Mesendoderm (in vitro differentiated cells): ENCODE measurements at regions not wholly inside any gene's neighbourhood (a gene's known extent, or its start where the extent isn't known, plus 50 kb on each side); places are given as distances from the start of the nearest gene placed in this dataset.
A peak's percentile ranks its signal among the peaks of the same experiment; 100 is the strongest.
"Not testable (repeated sequence)": the region's sequence is repeated elsewhere in the genome, so short reads cannot be mapped to it uniquely, and the experiment has no call there.

Experiments used
- DNase-seq: peaks from one replicate; pipeline ENCODE4 v3.0.0; 2013
- H2AK5ac ChIP-seq: 2 replicates; pipeline ENCODE4 v1.6.1; 2013; ENCODE audit warnings: low read length, inconsistent platforms
- H2BK120ac ChIP-seq: 2 replicates; pipeline ENCODE4 v1.6.1; 2013; ENCODE audit warnings: low read depth, mild to moderate bottlenecking, low read length, moderate library complexity, mixed read lengths
- H2BK15ac ChIP-seq: replicated peaks from 2 replicates; pipeline ENCODE4 v1.6.1; 2013; ENCODE audit warnings: low read depth, mild to moderate bottlenecking, moderate library complexity
- H2BK5ac ChIP-seq: 2 replicates; pipeline ENCODE4 v1.6.1; 2013; ENCODE audit warnings: low read length, inconsistent platforms
- H3K18ac ChIP-seq: 2 replicates; pipeline ENCODE4 v1.6.1; 2013; ENCODE audit warnings: mild to moderate bottlenecking, low read length, mixed read lengths
- H3K23ac ChIP-seq: one replicate; pipeline ENCODE4 v1.6.1; 2013; ENCODE audit warnings: low read length
- H3K27ac ChIP-seq: 2 replicates; pipeline ENCODE4 v1.5.1; 2013; ENCODE audit warnings: low read depth, mild to moderate bottlenecking, inconsistent platforms, low read length, moderate library complexity
- H3K27me3 ChIP-seq: 2 replicates; pipeline ENCODE4 v1.6.1; 2013; ENCODE audit warnings: low read length, control low read depth, mild to moderate bottlenecking, inconsistent platforms; ENCODE audit not compliant: insufficient read depth, poor library complexity
- H3K36me3 ChIP-seq: 2 replicates; pipeline ENCODE4 v1.6.1; 2013; ENCODE audit warnings: low read length, inconsistent platforms; ENCODE audit not compliant: control insufficient read depth, insufficient read depth
- H3K4ac ChIP-seq: one replicate; pipeline ENCODE4 v1.6.1; 2013; ENCODE audit warnings: low read depth, mild to moderate bottlenecking, low read length, moderate library complexity
- H3K4me1 ChIP-seq: 2 replicates; pipeline ENCODE4 v1.6.1; 2013; ENCODE audit warnings: low read depth, low read length, inconsistent platforms; ENCODE audit not compliant: control insufficient read depth
- H3K4me2 ChIP-seq: 2 replicates; pipeline ENCODE4 v1.6.1; 2013; ENCODE audit warnings: low read length
- H3K4me3 ChIP-seq: 2 replicates; pipeline ENCODE4 v1.5.1; 2013; ENCODE audit warnings: mild to moderate bottlenecking, low read length
- H3K56ac ChIP-seq: one replicate; pipeline ENCODE4 v1.6.1; 2013; ENCODE audit warnings: low read length
- H3K79me1 ChIP-seq: 2 replicates; pipeline ENCODE4 v1.6.1; 2013; ENCODE audit warnings: low read length, inconsistent platforms
- H3K79me2 ChIP-seq: 2 replicates; pipeline ENCODE4 v1.6.1; 2013; ENCODE audit warnings: mild to moderate bottlenecking, low read length; ENCODE audit not compliant: control insufficient read depth, insufficient read depth
- H3K9ac ChIP-seq: 2 replicates; pipeline ENCODE4 v1.6.1; 2013; ENCODE audit warnings: low read length, inconsistent platforms
- H4K5ac ChIP-seq: one replicate; pipeline ENCODE4 v1.6.1; 2013; ENCODE audit warnings: low read length
- H4K8ac ChIP-seq: one replicate; pipeline ENCODE4 v1.6.1; 2013; ENCODE audit warnings: low read depth, mild to moderate bottlenecking, control low read depth, low read length, moderate library complexity
- WGBS: extraction: QIAGEN DNeasy Blood & Tissue Kit; methylation state at CpG from one replicate; pipeline ENCODE4 v1.1.7; 2013; ENCODE audit warnings: low lambda C conversion rate, missing lambda C conversion rate; ENCODE audit not compliant: insufficient coverage; ENCODE audit errors: extremely low coverage; 5-methylcytosine and 5-hydroxymethylcytosine counted together

DNA sequence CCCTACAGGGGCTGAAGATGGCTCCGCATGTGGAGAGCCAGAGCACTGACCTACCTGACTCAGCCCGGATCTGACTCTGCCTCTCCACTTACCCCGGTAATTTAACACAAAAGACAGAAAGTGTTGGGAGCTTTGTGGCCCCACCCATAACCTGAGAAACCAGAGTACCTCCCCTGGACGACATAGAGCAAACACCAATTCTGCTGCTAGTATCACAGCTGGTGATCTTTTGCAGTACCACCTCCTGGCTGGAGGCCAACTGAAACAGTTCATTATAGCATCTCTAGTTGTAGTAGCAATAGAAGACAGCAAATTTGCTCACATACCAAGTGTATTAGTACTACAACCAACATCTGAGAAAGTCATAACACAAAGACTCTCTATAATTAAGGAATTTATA is 443.9 kb downstream of the KLHL4 start:
- Histone ChIP-seq H3K4me1 (no peaks in the 10 kb centered on the region), H4K5ac (no peak overlapping the region), H3K36me3 (no peaks in the 10 kb centered on the region), H3K4me3 (no peak overlapping the region), H3K56ac (no peak overlapping the region), H3K4ac (no peak overlapping the region), H2AK5ac (no peak overlapping the region), H3K18ac (no peak overlapping the region), H2BK120ac (no peak overlapping the region), H4K8ac (no peak overlapping the region), H3K9ac (no peak overlapping the region), H3K79me2 (no peaks in the 10 kb centered on the region), H3K23ac (no peak overlapping the region), H3K79me1 (no peaks in the 10 kb centered on the region), H3K4me2 (no peak overlapping the region), H3K27me3 (no peaks in the 10 kb centered on the region), H2BK15ac (no peak overlapping the region), H2BK5ac (no peak overlapping the region), H3K27ac (no peak overlapping the region)
- DNase-seq: no peak
- WGBS: no CpG with 5 or more reads among the region's 4 CpGs

DNA sequence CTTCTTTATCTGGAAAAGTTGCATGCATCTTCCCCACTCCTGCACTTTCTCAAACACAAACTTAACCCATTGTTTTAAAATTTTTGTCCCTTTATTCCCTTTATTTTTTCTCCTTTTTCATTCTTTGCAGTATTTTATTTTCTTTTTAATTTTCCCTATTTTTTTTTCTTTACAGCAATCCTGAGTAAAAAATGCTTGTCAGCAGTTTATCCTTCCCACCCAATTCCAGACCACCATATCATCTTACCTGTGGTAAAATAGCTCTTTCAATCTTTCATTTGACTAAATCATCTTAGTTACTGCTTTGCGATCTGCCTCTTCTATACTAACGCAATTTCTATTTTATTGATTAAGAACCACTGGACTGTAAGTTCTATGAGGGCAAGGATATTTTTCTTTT is 450.5 kb downstream of the KLHL4 start:
- H2BK5ac ChIP-seq: no peak overlapping the region
- no peak overlapping the region for H3K23ac ChIP-seq
- no peak for DNase-seq
- no peak overlapping the region for H4K5ac ChIP-seq
- H3K27me3 ChIP-seq: no peaks in the 10 kb centered on the region
- H3K4me1 ChIP-seq: no peaks in the 10 kb centered on the region
- no peak overlapping the region for H3K18ac ChIP-seq
- no peak overlapping the region for H4K8ac ChIP-seq
- H2BK15ac ChIP-seq: no peak overlapping the region
- H3K4ac ChIP-seq: no peak overlapping the region
- WGBS: no CpG with 5 or more reads among the region's 2 CpGs
- no peak overlapping the region for H2AK5ac ChIP-seq
- H3K9ac ChIP-seq: no peak overlapping the region
- H3K56ac ChIP-seq: no peak overlapping the region
- H2BK120ac ChIP-seq: no peak overlapping the region
- H3K4me2 ChIP-seq: no peak overlapping the region
- no peak overlapping the region for H3K4me3 ChIP-seq
- no peak overlapping the region for H3K27ac ChIP-seq
- H3K36me3 ChIP-seq: no peaks in the 10 kb centered on the region
- H3K79me2 ChIP-seq: no peaks in the 10 kb centered on the region
- no peaks in the 10 kb centered on the region for H3K79me1 ChIP-seq

DNA sequence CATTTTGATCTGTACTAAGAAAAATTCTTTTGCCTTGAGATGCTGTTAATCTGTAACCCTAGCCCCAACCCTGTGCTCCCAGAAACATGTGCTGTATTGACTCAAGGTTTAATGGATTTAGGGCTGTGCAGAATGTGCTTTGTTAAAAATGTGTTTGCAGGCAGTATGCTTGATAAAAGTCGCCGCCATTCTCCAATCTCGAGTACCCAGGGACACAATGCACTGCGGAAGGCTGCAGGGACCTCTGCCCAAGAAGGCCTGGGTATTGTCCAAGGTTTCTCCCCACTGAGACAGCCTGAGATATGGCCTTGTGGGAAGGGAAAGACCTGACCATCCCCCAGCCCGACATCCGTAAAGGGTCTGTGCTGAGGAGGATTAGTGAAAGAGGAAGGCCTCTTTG is 454.5 kb downstream of the KLHL4 start:
- not testable (repeated sequence) for H3K4me1 ChIP-seq, H3K27me3 ChIP-seq, H3K4me2 ChIP-seq, H4K5ac ChIP-seq, H3K79me1 ChIP-seq, H2AK5ac ChIP-seq, H3K4me3 ChIP-seq, H3K23ac ChIP-seq, H2BK15ac ChIP-seq, H3K18ac ChIP-seq, H2BK5ac ChIP-seq, H3K27ac ChIP-seq, H3K4ac ChIP-seq, H3K36me3 ChIP-seq, H4K8ac ChIP-seq, H3K79me2 ChIP-seq, H2BK120ac ChIP-seq, H3K9ac ChIP-seq, H3K56ac ChIP-seq
- DNase-seq: peak; percentile 21
- no CpG with 5 or more reads among the region's 6 CpGs for WGBS

DNA sequence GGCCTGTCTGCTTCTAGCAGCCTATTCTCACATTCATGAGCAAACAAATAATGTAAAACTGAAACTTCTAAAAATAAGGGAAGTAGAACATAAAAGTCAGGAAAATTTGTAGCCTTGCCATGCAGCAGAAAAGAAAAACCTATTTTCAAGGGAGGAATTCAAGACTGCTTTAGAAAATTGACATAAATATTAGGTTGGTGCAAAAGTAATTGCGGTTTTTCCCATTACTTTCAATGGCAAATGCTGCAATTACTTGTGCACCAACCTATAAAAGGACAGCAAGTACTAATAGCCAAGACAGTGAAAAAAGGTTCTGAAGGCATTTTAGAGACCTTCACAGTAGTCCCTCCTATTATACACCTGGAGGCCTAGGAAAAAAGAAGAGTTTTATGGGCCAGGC is 457.8 kb downstream of the KLHL4 start:
- no peak overlapping the region for H3K56ac ChIP-seq
- H3K27me3 ChIP-seq: no peaks in the 10 kb centered on the region
- H2AK5ac ChIP-seq: no peak overlapping the region
- H3K79me1 ChIP-seq: no peaks in the 10 kb centered on the region
- no peak for DNase-seq
- no peak overlapping the region for H4K8ac ChIP-seq
- no peak overlapping the region for H3K4me3 ChIP-seq
- no peak overlapping the region for H2BK120ac ChIP-seq
- no peak overlapping the region for H3K4me2 ChIP-seq
- H3K9ac ChIP-seq: no peak overlapping the region
- H3K4ac ChIP-seq: no peak overlapping the region
- no peak overlapping the region for H2BK5ac ChIP-seq
- H3K27ac ChIP-seq: no peak overlapping the region
- no peaks in the 10 kb centered on the region for H3K4me1 ChIP-seq
- H4K5ac ChIP-seq: no peak overlapping the region
- no peaks in the 10 kb centered on the region for H3K79me2 ChIP-seq
- no peaks in the 10 kb centered on the region for H3K36me3 ChIP-seq
- no peak overlapping the region for H2BK15ac ChIP-seq
- H3K18ac ChIP-seq: no peak overlapping the region
- no peak overlapping the region for H3K23ac ChIP-seq
- no CpG with 5 or more reads among the region's 1 CpG for WGBS

DNA sequence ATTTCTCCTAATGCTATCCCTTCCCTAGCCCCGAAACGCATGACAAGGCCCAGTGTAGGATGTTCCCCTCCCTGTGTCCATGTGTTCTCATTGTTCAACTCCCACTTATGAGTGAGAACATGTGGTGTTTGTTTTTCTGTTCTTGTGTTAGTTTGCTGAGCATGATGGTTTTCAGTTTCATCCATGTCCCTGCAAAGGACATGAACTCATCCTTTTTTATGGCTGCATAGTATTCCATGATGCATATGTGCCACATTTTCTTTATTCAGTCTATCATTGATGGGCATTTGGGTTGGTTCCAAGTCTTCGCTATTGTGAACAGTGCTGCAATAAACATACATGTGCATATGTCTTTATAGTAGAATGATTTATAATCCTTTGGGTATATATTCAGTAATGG is 490.3 kb downstream of the KLHL4 start:
- not testable (repeated sequence) for H3K79me2 ChIP-seq, H4K8ac ChIP-seq, H3K27me3 ChIP-seq, H2BK5ac ChIP-seq, H2AK5ac ChIP-seq, H3K9ac ChIP-seq, H3K23ac ChIP-seq, H3K4ac ChIP-seq, H2BK15ac ChIP-seq, H4K5ac ChIP-seq, H3K56ac ChIP-seq, DNase-seq, H3K18ac ChIP-seq, H3K4me3 ChIP-seq, H2BK120ac ChIP-seq, H3K79me1 ChIP-seq, H3K4me2 ChIP-seq, H3K36me3 ChIP-seq, H3K27ac ChIP-seq, H3K4me1 ChIP-seq
- no CpG with 5 or more reads among the region's 3 CpGs for WGBS

DNA sequence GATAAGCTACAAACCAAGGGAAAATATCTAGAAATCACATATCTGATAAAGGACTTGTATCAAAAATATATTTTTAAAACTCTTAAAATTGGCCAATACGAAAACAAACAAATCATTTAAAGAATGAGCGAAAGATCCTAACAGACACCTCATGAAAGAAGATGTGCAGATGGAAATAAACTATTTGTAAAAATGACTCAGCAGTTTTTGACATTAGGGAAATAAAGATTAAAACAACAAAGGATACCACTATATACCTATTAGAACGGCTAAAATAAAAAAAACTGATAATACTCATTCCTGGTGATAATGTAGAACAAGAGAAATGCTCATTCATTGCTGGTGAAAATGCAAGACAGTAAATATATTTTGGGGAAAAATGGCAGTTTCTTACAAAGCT is 506.4 kb downstream of the KLHL4 start:
- H3K4me2 ChIP-seq: no peak overlapping the region
- H4K5ac ChIP-seq: no peak overlapping the region
- H3K18ac ChIP-seq: no peak overlapping the region
- H3K9ac ChIP-seq: no peak overlapping the region
- H3K4me3 ChIP-seq: no peak overlapping the region
- no peaks in the 10 kb centered on the region for H3K4me1 ChIP-seq
- H3K4ac ChIP-seq: no peak overlapping the region
- H3K23ac ChIP-seq: no peak overlapping the region
- no peaks in the 10 kb centered on the region for H3K36me3 ChIP-seq
- H4K8ac ChIP-seq: no peak overlapping the region
- no peak overlapping the region for H3K56ac ChIP-seq
- no CpG with 5 or more reads among the region's 3 CpGs for WGBS
- no peak overlapping the region for H3K27ac ChIP-seq
- no peak overlapping the region for H2BK5ac ChIP-seq
- H3K79me1 ChIP-seq: no peaks in the 10 kb centered on the region
- H3K27me3 ChIP-seq: no peaks in the 10 kb centered on the region
- DNase-seq: no peak
- no peak overlapping the region for H2BK120ac ChIP-seq
- no peak overlapping the region for H2BK15ac ChIP-seq
- no peak overlapping the region for H2AK5ac ChIP-seq
- no peaks in the 10 kb centered on the region for H3K79me2 ChIP-seq
